SHP77 treated with DMSO at 0.1 percent for 48 hours (cell line): ENCODE measurements at regions not wholly inside any gene's neighbourhood (a gene's known extent, or its start where the extent isn't known, plus 50 kb on each side); places are given as distances from the start of the nearest gene placed in this dataset.

ENCODE experiments used
- DNase-seq: peaks from one replicate; lab custom pipeline; 2025; lab: John Stamatoyannopoulos, UW

- no peak for DNase-seq
Measured at GRCh38 chr14:83994020-83994419, 1535.9 kb upstream of the FLRT2 start.

GRCh38 chr14:84001023-84001422 is 1528.9 kb upstream of the FLRT2 start:
- DNase-seq = no peak

DNA sequence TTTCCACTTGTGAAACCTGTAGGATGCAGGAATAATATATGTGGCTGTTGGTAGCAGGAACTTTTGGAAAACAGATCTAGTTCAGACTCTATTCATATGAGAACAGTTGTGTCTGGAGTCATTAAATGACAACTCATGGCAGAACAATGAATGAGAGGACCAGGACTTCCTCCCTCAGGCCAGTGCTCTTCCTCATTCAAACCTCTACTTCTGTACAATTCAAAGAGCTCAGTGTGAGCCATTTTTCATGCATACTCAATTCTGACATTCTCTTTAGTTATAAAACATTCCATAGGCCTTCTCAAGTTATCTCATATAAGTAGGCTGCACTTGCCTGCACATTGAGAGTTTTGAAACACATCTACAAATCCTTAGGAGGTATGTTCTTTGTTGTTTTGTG is 1526.6 kb upstream of the FLRT2 start:
- no peak for DNase-seq

GRCh38 chr14:84006643-84007155 is 1523.2 kb upstream of the FLRT2 start:
- DNase-seq = peak; percentile 90

- no peak for DNase-seq
Measured at GRCh38 chr14:84013424-84013823, 1516.5 kb upstream of the FLRT2 start.

- no peak for DNase-seq
Measured at GRCh38 chr14:84017495-84017894, 1512.4 kb upstream of the FLRT2 start.

DNA sequence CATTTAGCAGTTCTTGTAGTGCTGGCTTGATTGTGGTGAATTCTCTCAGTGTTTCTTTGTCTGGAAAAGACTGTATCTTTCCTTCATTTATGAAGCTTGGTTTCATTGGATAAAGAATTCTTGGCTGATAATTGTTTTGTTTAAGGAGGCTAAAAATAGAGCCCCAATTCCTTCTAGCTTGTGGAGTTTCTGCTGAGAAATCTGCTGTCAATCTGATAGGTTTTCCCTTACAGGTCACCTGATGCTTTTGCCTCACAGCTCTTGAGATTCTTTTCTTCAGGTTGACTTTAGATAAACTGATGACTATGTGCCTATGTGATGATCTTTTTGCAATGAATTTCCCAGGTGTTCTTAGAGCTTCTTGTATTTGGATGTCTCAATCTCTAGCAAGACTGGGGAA is 1508.5 kb upstream of the FLRT2 start:
- DNase-seq = no peak

GRCh38 chr14:84024231-84024820 is 1505.6 kb upstream of the FLRT2 start:
- DNase-seq = no peak

DNA sequence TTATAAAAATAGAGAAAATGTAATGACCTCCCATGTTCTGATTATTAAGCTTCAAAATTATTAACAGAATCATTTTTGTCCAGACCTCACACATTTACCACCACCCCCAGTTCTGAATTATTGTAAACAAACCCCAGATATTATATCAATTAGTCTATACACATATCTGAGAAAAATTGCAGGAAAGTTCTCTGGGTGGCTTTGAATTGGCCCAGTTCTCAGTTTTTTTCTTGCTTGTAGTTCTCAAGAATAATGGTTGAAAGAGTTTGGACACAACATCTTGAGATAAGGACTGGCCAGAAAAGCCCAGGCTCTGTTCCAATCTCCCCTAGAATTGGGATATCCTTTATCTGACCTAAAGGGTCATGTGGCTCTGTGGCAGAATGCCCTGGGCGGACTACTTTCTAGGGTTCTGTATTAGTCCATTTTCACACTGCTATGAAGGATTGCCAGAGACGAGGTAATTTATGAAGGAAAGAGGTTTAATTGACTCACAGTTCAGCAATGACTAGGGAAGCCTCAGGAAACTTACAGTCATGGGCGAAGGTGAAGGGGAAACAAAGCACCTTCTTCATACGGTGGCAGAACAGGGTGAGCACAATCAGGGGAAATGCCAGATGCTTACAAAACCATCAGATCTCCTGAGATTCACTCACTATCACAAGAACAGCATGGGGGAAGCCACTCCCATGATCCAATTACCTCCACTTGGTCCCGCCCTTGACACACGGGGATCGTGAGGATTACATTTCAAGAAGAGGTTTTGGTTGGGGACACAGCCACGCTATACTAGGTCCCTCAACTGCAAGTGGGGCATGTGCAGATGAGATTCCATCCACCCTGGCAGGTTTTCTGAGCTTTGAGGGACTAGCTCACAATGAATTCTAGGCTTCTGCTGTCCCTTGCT is 1504.6 kb upstream of the FLRT2 start:
- no peak for DNase-seq

GRCh38 chr14:84027351-84027750 is 1502.6 kb upstream of the FLRT2 start:
- DNase-seq = no peak

DNA sequence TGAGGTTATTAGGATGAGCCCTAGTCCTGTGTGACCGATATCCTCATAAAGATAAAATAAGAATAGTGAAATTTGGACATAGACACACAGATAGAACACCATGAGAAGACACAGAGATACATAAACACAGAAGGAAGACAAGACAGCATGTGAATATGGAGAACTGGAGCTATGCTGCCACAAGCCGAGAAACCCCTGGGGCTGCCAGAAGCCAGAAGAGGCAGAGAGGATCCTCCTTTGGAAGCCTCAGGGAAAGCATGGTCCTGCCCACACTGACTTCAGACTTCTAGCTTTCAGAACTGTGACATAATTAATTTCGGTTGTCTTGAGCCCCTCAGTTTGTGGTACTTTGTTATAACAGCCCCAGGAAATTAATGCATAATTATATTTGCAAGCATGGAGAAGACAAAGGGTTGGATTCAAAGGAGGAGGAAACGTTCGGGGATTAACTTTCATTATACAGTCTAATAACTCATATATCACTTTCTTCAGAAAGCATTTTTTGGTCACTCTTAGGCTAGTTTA is 1501.8 kb upstream of the FLRT2 start:
- DNase-seq = no peak

- no peak for DNase-seq
Measured at GRCh38 chr14:84029246-84029645, 1500.7 kb upstream of the FLRT2 start.

DNA sequence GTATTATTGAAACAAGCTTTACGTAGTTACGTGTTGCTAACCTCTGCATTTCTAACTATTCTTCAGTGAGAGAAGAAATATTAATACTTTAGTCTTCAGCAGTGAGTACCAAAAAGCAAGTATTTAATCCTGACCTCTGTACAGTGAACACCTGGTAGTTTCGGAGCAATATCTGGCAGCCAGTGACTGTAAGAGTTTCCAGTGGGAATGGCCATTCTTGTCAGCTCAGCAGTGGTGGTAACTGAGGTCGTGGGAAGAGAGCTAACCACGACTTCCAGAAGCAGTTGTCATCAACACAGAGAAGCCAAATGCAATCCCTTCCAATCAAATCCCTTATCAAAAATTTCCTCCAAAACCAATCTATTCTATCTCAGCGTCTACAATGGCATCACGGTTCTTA is 1500.2 kb upstream of the FLRT2 start:
- DNase-seq = no peak

- no peak for DNase-seq
Measured at GRCh38 chr14:84036840-84037239, 1493.1 kb upstream of the FLRT2 start.

- DNase-seq = no peak
Measured at GRCh38 chr14:84037593-84037992, 1492.4 kb upstream of the FLRT2 start.

- no peak for DNase-seq
Measured at GRCh38 chr14:84040101-84040500, 1489.8 kb upstream of the FLRT2 start.

GRCh38 chr14:84041421-84041820 is 1488.5 kb upstream of the FLRT2 start:
- no peak for DNase-seq

GRCh38 chr14:84042992-84043391 is 1487.0 kb upstream of the FLRT2 start:
- DNase-seq = no peak

- DNase-seq = no peak
Measured at GRCh38 chr14:84064316-84065125, 1465.4 kb upstream of the FLRT2 start.

DNA sequence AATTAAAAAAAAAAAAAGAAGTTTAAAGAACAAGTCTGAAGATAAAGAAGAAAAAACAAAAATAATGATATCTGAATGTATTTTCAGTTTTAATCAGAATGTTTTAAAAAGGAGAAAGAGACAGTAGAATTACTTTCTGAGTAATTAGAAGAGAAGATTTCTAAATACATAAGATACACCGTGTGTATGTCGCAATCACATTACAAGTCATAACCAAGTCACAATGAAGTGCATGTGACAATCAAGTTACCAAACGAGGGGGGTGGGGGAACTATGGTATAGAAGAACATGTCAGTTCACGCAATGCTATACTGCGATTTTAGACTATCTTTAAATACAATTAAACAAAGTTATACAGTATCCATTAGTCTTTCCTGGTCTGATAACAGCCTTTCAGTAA is 1464.1 kb upstream of the FLRT2 start:
- DNase-seq = no peak

DNA sequence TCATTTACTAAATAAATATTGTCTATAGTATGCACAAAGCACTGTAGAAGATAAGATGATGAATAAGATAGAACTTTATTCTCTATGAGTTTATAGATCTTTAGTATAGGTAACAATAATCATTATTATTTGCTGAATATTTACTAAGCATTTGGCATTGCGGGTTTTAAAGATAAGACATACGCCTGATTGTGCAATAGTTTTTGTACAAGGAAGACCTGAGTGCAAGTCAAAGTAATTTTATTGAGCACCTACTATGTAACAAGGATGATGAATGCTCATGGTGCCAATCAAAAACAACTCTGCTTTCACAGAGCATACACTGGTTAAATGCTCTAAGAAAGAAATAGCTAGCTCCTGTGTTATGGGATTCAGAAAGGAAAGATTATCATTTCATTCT is 1461.7 kb upstream of the FLRT2 start:
- DNase-seq = no peak

GRCh38 chr14:84071061-84071460 is 1458.9 kb upstream of the FLRT2 start:
- DNase-seq = no peak
